ENCODE measurements at regions not wholly inside any gene's neighbourhood (a gene's known extent, or its start where the extent isn't known, plus 50 kb on each side); places are given as distances from the start of the nearest gene placed in this dataset.

DNA sequence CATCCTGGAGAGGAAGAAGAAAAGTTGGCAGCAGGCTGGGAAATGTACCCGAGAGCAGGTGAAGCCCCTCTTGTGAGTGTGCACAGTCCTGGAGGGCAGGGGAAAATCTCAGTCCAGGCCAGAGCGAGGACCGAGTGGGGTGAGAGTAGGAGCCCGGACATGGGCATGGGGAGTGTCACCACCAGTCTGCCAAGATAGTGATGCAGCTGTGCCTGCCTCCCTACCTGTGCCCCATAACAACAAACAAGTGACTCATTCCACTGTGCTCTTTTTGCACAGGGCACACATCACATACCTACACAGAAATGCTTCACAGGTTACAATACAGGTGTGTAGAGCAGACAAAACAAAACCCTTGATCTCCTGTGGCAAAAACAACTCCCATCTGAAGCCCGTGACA lies 205.9 kb upstream of the PELI2 start:
- Histone ChIP-seq H3K9me3 (ENCODE audit: insufficient read depth, low read length, severe bottlenecking) (no peaks in the 10 kb centered on the region), H3K27ac (ENCODE audit: low read length) (no peak overlapping the region)
- no peak for ATAC-seq (ENCODE audit: insufficient read depth, low read depth)

DNA sequence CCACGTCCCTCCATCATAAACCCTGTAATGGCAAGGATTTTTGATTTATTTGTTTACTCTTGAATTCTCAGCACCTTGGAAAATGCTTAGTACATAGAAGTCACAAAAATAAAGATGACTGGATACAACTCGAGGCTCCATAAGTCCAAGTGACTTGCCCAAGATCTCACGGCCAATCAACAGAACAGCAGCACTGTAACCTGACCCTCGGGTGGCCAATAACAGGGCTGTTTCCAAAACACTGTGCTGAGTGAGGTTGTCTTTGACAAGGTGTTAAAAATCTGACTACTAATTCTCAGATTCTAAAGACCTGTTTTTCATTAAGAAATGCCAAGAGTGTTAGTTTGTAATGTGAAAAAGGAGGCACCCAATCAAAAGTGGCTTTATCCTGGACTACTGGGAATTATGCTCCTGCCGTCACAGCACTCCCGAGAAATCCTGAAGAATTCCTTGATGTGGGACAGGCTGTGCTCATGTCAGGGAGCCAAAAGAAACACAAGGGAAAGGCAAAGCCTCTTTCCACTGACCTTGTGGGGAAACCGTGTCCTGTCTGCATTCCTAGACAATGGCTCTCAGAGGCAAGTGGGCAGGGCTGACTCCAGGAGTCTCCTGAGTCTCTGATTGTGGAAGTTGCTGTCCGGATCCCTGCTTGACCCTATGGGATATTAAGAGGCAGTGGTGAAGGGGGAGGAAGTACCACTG lies 204.7 kb upstream of the PELI2 start:
- TF ChIP-seq EZH2 (IDR thresholded peaks at IDR 0.05; ENCODE audit: borderline replicate concordance, low read depth, low read length, severe bottlenecking): no peak
- TF ChIP-seq, protein P1, sequence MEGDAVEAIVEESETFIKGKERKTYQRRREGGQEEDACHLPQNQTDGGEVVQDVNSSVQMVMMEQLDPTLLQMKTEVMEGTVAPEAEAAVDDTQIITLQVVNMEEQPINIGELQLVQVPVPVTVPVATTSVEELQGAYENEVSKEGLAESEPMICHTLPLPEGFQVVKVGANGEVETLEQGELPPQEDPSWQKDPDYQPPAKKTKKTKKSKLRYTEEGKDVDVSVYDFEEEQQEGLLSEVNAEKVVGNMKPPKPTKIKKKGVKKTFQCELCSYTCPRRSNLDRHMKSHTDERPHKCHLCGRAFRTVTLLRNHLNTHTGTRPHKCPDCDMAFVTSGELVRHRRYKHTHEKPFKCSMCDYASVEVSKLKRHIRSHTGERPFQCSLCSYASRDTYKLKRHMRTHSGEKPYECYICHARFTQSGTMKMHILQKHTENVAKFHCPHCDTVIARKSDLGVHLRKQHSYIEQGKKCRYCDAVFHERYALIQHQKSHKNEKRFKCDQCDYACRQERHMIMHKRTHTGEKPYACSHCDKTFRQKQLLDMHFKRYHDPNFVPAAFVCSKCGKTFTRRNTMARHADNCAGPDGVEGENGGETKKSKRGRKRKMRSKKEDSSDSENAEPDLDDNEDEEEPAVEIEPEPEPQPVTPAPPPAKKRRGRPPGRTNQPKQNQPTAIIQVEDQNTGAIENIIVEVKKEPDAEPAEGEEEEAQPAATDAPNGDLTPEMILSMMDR (IDR thresholded peaks at IDR 0.05; ENCODE audit: borderline replicate concordance, extremely low read depth, low read length, poor library complexity, severe bottlenecking): no peak
- no peak for ATAC-seq (ENCODE audit: insufficient read depth, low read depth)
- H3K27ac ChIP-seq (ENCODE audit: low read length): no peak overlapping the region
- no peaks in the 10 kb centered on the region for H3K36me3 ChIP-seq (ENCODE audit: insufficient read depth, low read length)
- no peaks in the 10 kb centered on the region for H3K79me2 ChIP-seq (ENCODE audit: insufficient read depth, low read length)
- no peaks in the 10 kb centered on the region for H4K20me1 ChIP-seq (ENCODE audit: insufficient read depth, low read length)
- H2AFZ ChIP-seq (ENCODE audit: low read depth, low read length): no peak overlapping the region
- no peaks in the 10 kb centered on the region for H3K4me1 ChIP-seq (ENCODE audit: insufficient read depth, low read length)
- H3K4me2 ChIP-seq (ENCODE audit: insufficient read depth, low read length): no peak overlapping the region
- H3K4me3 ChIP-seq (ENCODE audit: low read depth in 1 of 2, low read length in 2 of 2): no peak overlapping the region
- no peaks in the 10 kb centered on the region for H3K27me3 ChIP-seq (ENCODE audit: insufficient read depth, low read length, poor library complexity)
- no peaks in the 10 kb centered on the region for H3K9me3 ChIP-seq (ENCODE audit: insufficient read depth, low read length, severe bottlenecking)
- DNase-seq: no peak
- H3K9ac ChIP-seq (ENCODE audit: low read depth, low read length): no peak overlapping the region

More for the DNA sequence above, 205.9 kb upstream of the PELI2 start:
- H3K79me2 ChIP-seq (ENCODE audit: insufficient read depth, low read length): no peaks in the 10 kb centered on the region
- no peak for TF ChIP-seq EZH2 (IDR thresholded peaks at IDR 0.05; ENCODE audit: borderline replicate concordance, low read depth, low read length, severe bottlenecking)
- TF ChIP-seq, protein P1 (IDR thresholded peaks at IDR 0.05; ENCODE audit: borderline replicate concordance, extremely low read depth, low read length, poor library complexity, severe bottlenecking): no peak
- no peaks in the 10 kb centered on the region for H3K36me3 ChIP-seq (ENCODE audit: insufficient read depth, low read length)
- no peaks in the 10 kb centered on the region for H3K4me1 ChIP-seq (ENCODE audit: insufficient read depth, low read length)
- no peak overlapping the region for H2AFZ ChIP-seq (ENCODE audit: low read depth, low read length)
- H3K27me3 ChIP-seq (ENCODE audit: insufficient read depth, low read length, poor library complexity): no peaks in the 10 kb centered on the region
- no peak overlapping the region for H3K4me2 ChIP-seq (ENCODE audit: insufficient read depth, low read length)
- DNase-seq: no peak
- H3K9ac ChIP-seq (ENCODE audit: low read depth, low read length): no peak overlapping the region
- H3K4me3 ChIP-seq (ENCODE audit: low read depth in 1 of 2, low read length in 2 of 2): no peak overlapping the region
- no peaks in the 10 kb centered on the region for H4K20me1 ChIP-seq (ENCODE audit: insufficient read depth, low read length)

DNA sequence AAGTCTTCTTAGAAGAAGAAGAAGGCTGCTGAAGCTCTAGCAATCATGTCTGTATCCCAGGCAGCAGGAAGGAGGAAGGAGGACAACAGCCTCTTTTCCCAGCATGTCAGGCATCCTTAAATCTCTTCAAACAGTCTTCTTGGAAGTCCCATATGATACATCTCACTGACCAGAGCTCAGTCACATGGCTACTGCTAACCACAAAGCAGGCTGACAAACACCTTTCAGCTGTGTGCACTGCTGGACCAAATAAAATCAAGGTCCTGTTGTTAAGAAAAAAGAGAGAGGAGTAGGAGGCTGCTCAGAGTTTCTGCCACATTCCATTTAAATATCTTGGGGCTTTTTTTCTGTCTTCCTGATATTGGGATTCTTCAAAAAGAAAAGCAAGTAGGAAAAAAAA lies 203.4 kb upstream of the PELI2 start:
- H3K4me2 ChIP-seq (ENCODE audit: insufficient read depth, low read length): no peak overlapping the region
- no peaks in the 10 kb centered on the region for H3K79me2 ChIP-seq (ENCODE audit: insufficient read depth, low read length)
- H3K36me3 ChIP-seq (ENCODE audit: insufficient read depth, low read length): no peaks in the 10 kb centered on the region
- H3K27me3 ChIP-seq (ENCODE audit: insufficient read depth, low read length, poor library complexity): no peaks in the 10 kb centered on the region
- H3K4me1 ChIP-seq (ENCODE audit: insufficient read depth, low read length): no peaks in the 10 kb centered on the region
- H3K9me3 ChIP-seq (ENCODE audit: insufficient read depth, low read length, severe bottlenecking): no peaks in the 10 kb centered on the region
- H2AFZ ChIP-seq (ENCODE audit: low read depth, low read length): no peak overlapping the region
- no peaks in the 10 kb centered on the region for H4K20me1 ChIP-seq (ENCODE audit: insufficient read depth, low read length)
- no peak for ATAC-seq (ENCODE audit: insufficient read depth, low read depth)
- TF ChIP-seq EZH2 (IDR thresholded peaks at IDR 0.05; ENCODE audit: borderline replicate concordance, low read depth, low read length, severe bottlenecking): no peak
- TF ChIP-seq, protein P1 (IDR thresholded peaks at IDR 0.05; ENCODE audit: borderline replicate concordance, extremely low read depth, low read length, poor library complexity, severe bottlenecking): no peak
- no peak overlapping the region for H3K9ac ChIP-seq (ENCODE audit: low read depth, low read length)
- no peak overlapping the region for H3K27ac ChIP-seq (ENCODE audit: low read length)
- no peak overlapping the region for H3K4me3 ChIP-seq (ENCODE audit: low read depth in 1 of 2, low read length in 2 of 2)
- DNase-seq: no peak

Data from DND-41 (cell line).